B cell (primary cell): ENCODE measurements at regions not wholly inside any gene's neighbourhood (a gene's known extent, or its start where the extent isn't known, plus 50 kb on each side); places are given as distances from the start of the nearest gene placed in this dataset.

Source experiments
- CTCF ChIP-seq: fragments of 200-600 bp; IDR thresholded peaks from one replicate; pipeline ENCODE4 v1.8.0; 2022; ENCODE audit warnings: antibody characterized with exemption, mild to moderate bottlenecking
- EZH2 ChIP-seq: IDR thresholded peaks from 2 replicates; pipeline ENCODE4 v1.6.1; 2012; ENCODE audit warnings: borderline replicate concordance, low read depth, mild to moderate bottlenecking, moderate library complexity, low read length; ENCODE audit not compliant: insufficient read depth, poor library complexity, severe bottlenecking

DNA sequence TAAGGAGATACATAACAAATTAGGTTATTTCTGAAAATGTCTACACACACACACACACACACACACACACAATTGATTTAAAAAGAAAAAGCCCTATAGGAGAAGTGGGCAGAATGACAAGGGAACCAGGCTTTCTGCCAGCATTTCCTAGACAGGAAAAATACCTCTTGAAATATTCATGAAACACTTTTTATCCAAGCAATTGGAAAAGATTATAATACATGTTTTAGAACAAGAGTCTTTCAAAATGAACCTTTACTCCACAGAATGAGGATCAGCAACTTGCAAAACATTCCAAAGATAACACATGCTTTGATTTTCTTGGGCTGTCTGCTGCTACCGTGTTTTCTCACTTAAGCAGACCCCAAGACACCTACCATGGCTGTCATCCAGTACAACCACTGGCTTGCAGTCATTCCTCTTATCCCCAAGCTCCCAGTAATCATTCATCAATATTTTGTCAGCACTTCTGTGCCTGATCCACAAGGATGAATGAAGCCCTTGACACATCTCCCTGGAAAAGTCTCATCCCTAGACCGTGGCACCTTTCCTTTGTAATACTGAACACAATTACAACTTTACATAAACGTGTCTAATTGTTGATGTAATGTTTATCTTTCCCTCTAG, 717.1 kb upstream of the ZNF608 start:
- TF ChIP-seq CTCF (no peak), EZH2 (no peak)
